GM23338 (cell line): ENCODE measurements at regions not wholly inside any gene's neighbourhood (a gene's known extent, or its start where the extent isn't known, plus 50 kb on each side); places are given as distances from the start of the nearest gene placed in this dataset.

Experiments used
- ATAC-seq: fragments of 200-7000 bp; cut with Tn5 transposase; 3 replicates; pipeline ENCODE4 v1.9.1; 2020
- DNase-seq: peaks from one replicate; pipeline ENCODE4 v3.0.0-alpha.2; 2015; ENCODE audit warnings: low spot score
- H2AFZ ChIP-seq: fragments of 200-600 bp; sonication (generic); 2 replicates; pipeline ENCODE4 v1.8.0; 2016; ENCODE audit warnings: antibody characterized with exemption, mild to moderate bottlenecking, moderate library complexity
- H3F3A ChIP-seq: fragments of 200-600 bp; sonication (generic); replicated peaks from 2 replicates; pipeline ENCODE4 v1.8.0; 2017; ENCODE audit warnings: antibody characterized with exemption, mixed run types, low read depth
- H3K27ac ChIP-seq: fragments of 200-600 bp; sonication (generic); 2 replicates; pipeline ENCODE4 v1.6.1; 2016; ENCODE audit warnings: low read depth
- H3K27me3 ChIP-seq: fragments of 200-600 bp; sonication (generic); 2 replicates; pipeline ENCODE4 v1.8.0; 2016; ENCODE audit warnings: mild to moderate bottlenecking, mixed run types, moderate library complexity; ENCODE audit not compliant: insufficient read depth
- H3K36me3 ChIP-seq: fragments of 200-600 bp; sonication (generic); 2 replicates; pipeline ENCODE4 v1.8.0; 2016; ENCODE audit warnings: mild to moderate bottlenecking; ENCODE audit not compliant: insufficient read depth
- H3K4me1 ChIP-seq: fragments of 200-600 bp; sonication (generic); 2 replicates; pipeline ENCODE4 v1.8.0; 2016; ENCODE audit warnings: mild to moderate bottlenecking, moderate library complexity; ENCODE audit not compliant: insufficient read depth
- H3K4me2 ChIP-seq: fragments of 200-600 bp; sonication (generic); 2 replicates; pipeline ENCODE4 v1.7.1; 2017; ENCODE audit warnings: mixed run types
- H3K4me3 ChIP-seq: fragments of 200-600 bp; sonication (generic); 2 replicates; pipeline ENCODE4 v1.6.1; 2016; ENCODE audit warnings: mixed run types
- H3K79me2 ChIP-seq: fragments of 200-600 bp; sonication (generic); replicated peaks from 2 replicates; pipeline ENCODE4 v1.8.0; 2017; ENCODE audit warnings: mild to moderate bottlenecking; ENCODE audit not compliant: insufficient read depth
- H3K9me2 ChIP-seq: fragments of 200-600 bp; sonication (generic); 2 replicates; pipeline ENCODE4 v1.8.0; 2017; ENCODE audit not compliant: insufficient read depth
- H4K20me1 ChIP-seq: fragments of 200-600 bp; sonication (generic); replicated peaks from 2 replicates; pipeline ENCODE4 v1.8.0; 2017; ENCODE audit warnings: mild to moderate bottlenecking; ENCODE audit not compliant: insufficient read depth
- H3K27ac Mint-ChIP-seq: 2 replicates; pipeline ENCODE4 v1.8.0; 2020; ENCODE audit warnings: inconsistent platforms, mild to moderate bottlenecking, moderate library complexity, mixed read lengths
- H3K27me3 Mint-ChIP-seq: 3 replicates; pipeline ENCODE4 v1.8.0; 2022; ENCODE audit warnings: low read depth, mild to moderate bottlenecking, moderate library complexity, mixed read lengths, inconsistent platforms; ENCODE audit not compliant: insufficient read depth, poor library complexity
- H3K36me3 Mint-ChIP-seq: 3 replicates; pipeline ENCODE4 v1.8.0; 2021; ENCODE audit warnings: low read depth, mild to moderate bottlenecking, inconsistent platforms, moderate library complexity, mixed read lengths
- H3K4me1 Mint-ChIP-seq: 3 replicates; pipeline ENCODE4 v1.8.0; 2020; ENCODE audit warnings: mild to moderate bottlenecking, inconsistent platforms, mixed read lengths
- H3K4me3 Mint-ChIP-seq: 3 replicates; pipeline ENCODE4 v1.8.0; 2021; ENCODE audit warnings: moderate library complexity, mild to moderate bottlenecking, inconsistent platforms, mixed read lengths
- H3K9me3 Mint-ChIP-seq: 3 replicates; pipeline ENCODE4 v1.8.0; 2020; ENCODE audit warnings: moderate library complexity, mild to moderate bottlenecking, inconsistent platforms, mixed read lengths
- CREB1 ChIP-seq: fragments of 250-450 bp; sonication (Bioruptor Pico); IDR thresholded peaks from 2 replicates; pipeline ENCODE4 v1.5.0; 2020; ENCODE audit warnings: low read depth, mild to moderate bottlenecking, moderate library complexity
- EZH2 ChIP-seq: fragments of 200-600 bp; sonication (generic); IDR thresholded peaks from one replicate; pipeline ENCODE4 v1.8.0; 2017; ENCODE audit warnings: antibody characterized with exemption, mild to moderate bottlenecking, low read depth; ENCODE audit not compliant: unreplicated experiment
- JUNB ChIP-seq: IDR thresholded peaks from one replicate; pipeline ENCODE4 v1.6.1; 2016; ENCODE audit warnings: antibody characterized with exemption; ENCODE audit not compliant: unreplicated experiment
- NANOG ChIP-seq: IDR thresholded peaks from 2 replicates; pipeline ENCODE4 v1.6.1; 2016; ENCODE audit warnings: antibody characterized with exemption, borderline replicate concordance
- POLR2AphosphoS5 ChIP-seq: IDR thresholded peaks from 2 replicates; pipeline ENCODE4 v1.6.1; 2016; ENCODE audit warnings: antibody characterized with exemption, low read depth
- ZNF114 ChIP-seq: fragments of 250-450 bp; sonication (Bioruptor Pico); IDR thresholded peaks from 2 replicates; pipeline ENCODE4 v1.5.0; 2020; ENCODE audit warnings: mild to moderate bottlenecking, moderate library complexity
- ZNF331 ChIP-seq: fragments of 250-450 bp; sonication (Bioruptor Pico); IDR thresholded peaks from 2 replicates; pipeline ENCODE4 v1.5.0; 2020; ENCODE audit warnings: low read depth, mild to moderate bottlenecking, moderate library complexity
- TF ChIP-seq, protein P1 (sequence below): IDR thresholded peaks from 2 replicates; pipeline ENCODE4 v1.6.1; 2016; ENCODE audit warnings: antibody characterized with exemption
- TF ChIP-seq, protein P2 (sequence below), 2 experiments: fragments of 200-600 bp in 1 of 2; sonication (generic) in 1 of 2; conservative IDR thresholded peaks; 2 replicates each; pipeline versions ENCODE4 v1.5.1 to v1.6.1; 2016 to 2017; ENCODE audit warnings: antibody characterized with exemption in 2 of 2, low read depth in 2 of 2, mild to moderate bottlenecking in 2 of 2, moderate library complexity in 1 of 2
- TF ChIP-seq, protein P3 (sequence below): fragments of 250-450 bp; sonication (Bioruptor Pico); IDR thresholded peaks from 2 replicates; pipeline ENCODE4 v1.5.0; 2020; ENCODE audit warnings: mild to moderate bottlenecking, moderate library complexity

DNA sequence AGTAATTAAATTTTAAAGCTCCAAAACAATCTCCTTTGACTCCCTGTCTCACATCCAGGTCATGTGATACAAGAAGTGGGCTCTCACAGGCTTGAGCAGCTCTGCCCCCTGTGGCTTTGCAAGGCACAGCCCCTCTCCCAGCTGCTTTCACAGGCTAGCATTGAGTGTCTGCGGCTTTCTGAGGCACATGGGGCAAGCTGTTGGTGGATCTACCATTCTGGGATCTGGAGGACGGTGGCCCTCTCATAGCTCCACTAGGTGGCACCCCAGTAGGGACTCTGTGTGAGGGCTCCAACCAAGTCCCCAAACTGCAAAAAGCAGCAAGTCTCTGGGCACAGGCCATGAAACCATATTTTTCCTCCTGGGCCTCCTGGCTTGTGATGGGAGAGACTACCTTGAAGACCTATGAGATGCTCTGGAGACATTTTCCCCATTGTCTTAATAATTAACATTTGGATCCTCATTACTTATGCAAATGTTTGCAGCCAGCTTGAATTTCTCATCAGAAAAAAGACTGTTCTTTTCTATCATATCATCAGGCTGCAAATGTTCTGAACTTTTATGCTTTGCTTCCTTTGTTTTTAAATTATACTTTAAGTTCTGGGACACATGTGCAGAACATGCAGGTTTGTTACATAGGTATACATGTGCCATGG is 554.1 kb upstream of the OLFM3 start:
- Histone ChIP-seq H2AFZ (peak overlapping the region; percentile 56; the same call in 1 of the 2 replicates), H3K36me3 (no peaks in the 10 kb centered on the region), H3F3A (no peaks in the 10 kb centered on the region), H3K4me2 (no peak overlapping the region), H3K4me1 (no peaks in the 10 kb centered on the region), H3K27ac (no peak overlapping the region), H4K20me1 (no peaks in the 10 kb centered on the region), H3K79me2 (no peaks in the 10 kb centered on the region), H3K27me3 (no peaks in the 10 kb centered on the region), H3K4me3 (no peak overlapping the region), H3K9me2 (peaks cover 6% of the 10 kb centered on the region; the same call in 1 of the 2 replicates)
- DNase-seq (peak; percentile 78), ATAC-seq (peak; percentile 92)
- H3K9me3 Mint-ChIP-seq = peaks cover 27% of the 10 kb centered on the region
- no peak overlapping the region for H3K4me3 Mint-ChIP-seq
- no peaks in the 10 kb centered on the region for H3K4me1 Mint-ChIP-seq
- H3K36me3 Mint-ChIP-seq = peaks cover 2% of the 10 kb centered on the region; the same call in 1 of the 3 replicates
- no peaks in the 10 kb centered on the region for H3K27me3 Mint-ChIP-seq
- TF ChIP-seq JUNB (no peak), ZNF114 (CRISPR knock-in tag) (no peak; the same call in 1 of the 2 replicates), POLR2AphosphoS5 (no peak), ZNF331 (CRISPR knock-in tag) (no peak), CREB1 (CRISPR knock-in tag) (no peak), EZH2 (no peak), NANOG (no peak)
- TF ChIP-seq, protein P1, sequence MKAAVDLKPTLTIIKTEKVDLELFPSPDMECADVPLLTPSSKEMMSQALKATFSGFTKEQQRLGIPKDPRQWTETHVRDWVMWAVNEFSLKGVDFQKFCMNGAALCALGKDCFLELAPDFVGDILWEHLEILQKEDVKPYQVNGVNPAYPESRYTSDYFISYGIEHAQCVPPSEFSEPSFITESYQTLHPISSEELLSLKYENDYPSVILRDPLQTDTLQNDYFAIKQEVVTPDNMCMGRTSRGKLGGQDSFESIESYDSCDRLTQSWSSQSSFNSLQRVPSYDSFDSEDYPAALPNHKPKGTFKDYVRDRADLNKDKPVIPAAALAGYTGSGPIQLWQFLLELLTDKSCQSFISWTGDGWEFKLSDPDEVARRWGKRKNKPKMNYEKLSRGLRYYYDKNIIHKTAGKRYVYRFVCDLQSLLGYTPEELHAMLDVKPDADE = no peak
- TF ChIP-seq, protein P2, sequence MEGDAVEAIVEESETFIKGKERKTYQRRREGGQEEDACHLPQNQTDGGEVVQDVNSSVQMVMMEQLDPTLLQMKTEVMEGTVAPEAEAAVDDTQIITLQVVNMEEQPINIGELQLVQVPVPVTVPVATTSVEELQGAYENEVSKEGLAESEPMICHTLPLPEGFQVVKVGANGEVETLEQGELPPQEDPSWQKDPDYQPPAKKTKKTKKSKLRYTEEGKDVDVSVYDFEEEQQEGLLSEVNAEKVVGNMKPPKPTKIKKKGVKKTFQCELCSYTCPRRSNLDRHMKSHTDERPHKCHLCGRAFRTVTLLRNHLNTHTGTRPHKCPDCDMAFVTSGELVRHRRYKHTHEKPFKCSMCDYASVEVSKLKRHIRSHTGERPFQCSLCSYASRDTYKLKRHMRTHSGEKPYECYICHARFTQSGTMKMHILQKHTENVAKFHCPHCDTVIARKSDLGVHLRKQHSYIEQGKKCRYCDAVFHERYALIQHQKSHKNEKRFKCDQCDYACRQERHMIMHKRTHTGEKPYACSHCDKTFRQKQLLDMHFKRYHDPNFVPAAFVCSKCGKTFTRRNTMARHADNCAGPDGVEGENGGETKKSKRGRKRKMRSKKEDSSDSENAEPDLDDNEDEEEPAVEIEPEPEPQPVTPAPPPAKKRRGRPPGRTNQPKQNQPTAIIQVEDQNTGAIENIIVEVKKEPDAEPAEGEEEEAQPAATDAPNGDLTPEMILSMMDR (conservative IDR thresholded peaks at IDR 0.05; ENCODE audit: low read depth in 2 of 2) = peak; percentile 67 to 73
- TF ChIP-seq, protein P3, sequence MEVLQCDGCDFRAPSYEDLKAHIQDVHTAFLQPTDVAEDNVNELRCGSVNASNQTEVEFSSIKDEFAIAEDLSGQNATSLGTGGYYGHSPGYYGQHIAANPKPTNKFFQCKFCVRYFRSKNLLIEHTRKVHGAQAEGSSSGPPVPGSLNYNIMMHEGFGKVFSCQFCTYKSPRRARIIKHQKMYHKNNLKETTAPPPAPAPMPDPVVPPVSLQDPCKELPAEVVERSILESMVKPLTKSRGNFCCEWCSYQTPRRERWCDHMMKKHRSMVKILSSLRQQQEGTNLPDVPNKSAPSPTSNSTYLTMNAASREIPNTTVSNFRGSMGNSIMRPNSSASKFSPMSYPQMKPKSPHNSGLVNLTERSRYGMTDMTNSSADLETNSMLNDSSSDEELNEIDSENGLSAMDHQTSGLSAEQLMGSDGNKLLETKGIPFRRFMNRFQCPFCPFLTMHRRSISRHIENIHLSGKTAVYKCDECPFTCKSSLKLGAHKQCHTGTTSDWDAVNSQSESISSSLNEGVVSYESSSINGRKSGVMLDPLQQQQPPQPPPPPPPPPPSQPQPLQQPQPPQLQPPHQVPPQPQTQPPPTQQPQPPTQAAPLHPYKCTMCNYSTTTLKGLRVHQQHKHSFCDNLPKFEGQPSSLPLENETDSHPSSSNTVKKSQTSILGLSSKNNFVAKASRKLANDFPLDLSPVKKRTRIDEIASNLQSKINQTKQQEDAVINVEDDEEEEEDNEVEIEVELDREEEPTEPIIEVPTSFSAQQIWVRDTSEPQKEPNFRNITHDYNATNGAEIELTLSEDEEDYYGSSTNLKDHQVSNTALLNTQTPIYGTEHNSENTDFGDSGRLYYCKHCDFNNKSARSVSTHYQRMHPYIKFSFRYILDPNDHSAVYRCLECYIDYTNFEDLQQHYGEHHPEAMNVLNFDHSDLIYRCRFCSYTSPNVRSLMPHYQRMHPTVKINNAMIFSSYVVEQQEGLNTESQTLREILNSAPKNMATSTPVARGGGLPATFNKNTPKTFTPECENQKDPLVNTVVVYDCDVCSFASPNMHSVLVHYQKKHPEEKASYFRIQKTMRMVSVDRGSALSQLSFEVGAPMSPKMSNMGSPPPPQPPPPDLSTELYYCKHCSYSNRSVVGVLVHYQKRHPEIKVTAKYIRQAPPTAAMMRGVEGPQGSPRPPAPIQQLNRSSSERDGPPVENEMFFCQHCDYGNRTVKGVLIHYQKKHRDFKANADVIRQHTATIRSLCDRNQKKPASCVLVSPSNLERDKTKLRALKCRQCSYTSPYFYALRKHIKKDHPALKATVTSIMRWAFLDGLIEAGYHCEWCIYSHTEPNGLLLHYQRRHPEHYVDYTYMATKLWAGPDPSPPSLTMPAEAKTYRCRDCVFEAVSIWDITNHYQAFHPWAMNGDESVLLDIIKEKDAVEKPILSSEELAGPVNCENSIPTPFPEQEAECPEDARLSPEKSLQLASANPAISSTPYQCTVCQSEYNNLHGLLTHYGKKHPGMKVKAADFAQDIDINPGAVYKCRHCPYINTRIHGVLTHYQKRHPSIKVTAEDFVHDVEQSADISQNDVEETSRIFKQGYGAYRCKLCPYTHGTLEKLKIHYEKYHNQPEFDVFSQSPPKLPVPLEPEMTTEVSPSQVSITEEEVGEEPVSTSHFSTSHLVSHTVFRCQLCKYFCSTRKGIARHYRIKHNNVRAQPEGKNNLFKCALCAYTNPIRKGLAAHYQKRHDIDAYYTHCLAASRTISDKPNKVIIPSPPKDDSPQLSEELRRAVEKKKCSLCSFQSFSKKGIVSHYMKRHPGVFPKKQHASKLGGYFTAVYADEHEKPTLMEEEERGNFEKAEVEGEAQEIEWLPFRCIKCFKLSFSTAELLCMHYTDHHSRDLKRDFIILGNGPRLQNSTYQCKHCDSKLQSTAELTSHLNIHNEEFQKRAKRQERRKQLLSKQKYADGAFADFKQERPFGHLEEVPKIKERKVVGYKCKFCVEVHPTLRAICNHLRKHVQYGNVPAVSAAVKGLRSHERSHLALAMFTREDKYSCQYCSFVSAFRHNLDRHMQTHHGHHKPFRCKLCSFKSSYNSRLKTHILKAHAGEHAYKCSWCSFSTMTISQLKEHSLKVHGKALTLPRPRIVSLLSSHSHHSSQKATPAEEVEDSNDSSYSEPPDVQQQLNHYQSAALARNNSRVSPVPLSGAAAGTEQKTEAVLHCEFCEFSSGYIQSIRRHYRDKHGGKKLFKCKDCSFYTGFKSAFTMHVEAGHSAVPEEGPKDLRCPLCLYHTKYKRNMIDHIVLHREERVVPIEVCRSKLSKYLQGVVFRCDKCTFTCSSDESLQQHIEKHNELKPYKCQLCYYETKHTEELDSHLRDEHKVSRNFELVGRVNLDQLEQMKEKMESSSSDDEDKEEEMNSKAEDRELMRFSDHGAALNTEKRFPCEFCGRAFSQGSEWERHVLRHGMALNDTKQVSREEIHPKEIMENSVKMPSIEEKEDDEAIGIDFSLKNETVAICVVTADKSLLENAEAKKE (CRISPR knock-in tag) = peak; percentile 54; the same call in 1 of the 2 replicates
- no peak overlapping the region for H3K27ac Mint-ChIP-seq
